Upper lobe of right lung (tissue), 1 donor: ENCODE measurements at regions not wholly inside any gene's neighbourhood (a gene's known extent, or its start where the extent isn't known, plus 50 kb on each side); places are given as distances from the start of the nearest gene placed in this dataset.

Experiments
- ATAC-seq: fragments of 200-7000 bp; cut with Tn5 transposase; one replicate; pipeline ENCODE4 v1.9.1; 2020; ENCODE audit warnings: mild to moderate bottlenecking, moderate library complexity
- DNase-seq: peaks from one replicate; pipeline ENCODE4 v3.0.0-alpha.2; 2020
- H3K27ac ChIP-seq: fragments of 200-600 bp; one replicate; pipeline ENCODE4 v1.8.0; 2022
- H3K27me3 ChIP-seq: fragments of 200-600 bp; one replicate; pipeline ENCODE4 v1.8.0; 2022; ENCODE audit warnings: mild to moderate bottlenecking
- H3K36me3 ChIP-seq: fragments of 200-600 bp; one replicate; pipeline ENCODE4 v1.8.0; 2022
- H3K4me1 ChIP-seq: fragments of 200-600 bp; one replicate; pipeline ENCODE4 v1.8.0; 2022
- H3K4me3 ChIP-seq: fragments of 200-600 bp; one replicate; pipeline ENCODE4 v1.8.0; 2022; ENCODE audit warnings: mild to moderate bottlenecking
- H3K9me3 ChIP-seq: fragments of 200-600 bp; one replicate; pipeline ENCODE4 v1.8.0; 2022
- intact Hi-C: fragments of 100-400 bp; cut with DNase I; formaldehyde crosslinking; loops from one replicate; pipeline ENCODE4 v1.11.0; 2022
- TF ChIP-seq, protein P1 (sequence below): fragments of 200-600 bp; IDR thresholded peaks from one replicate; pipeline ENCODE4 v1.8.0; 2022; ENCODE audit warnings: antibody characterized with exemption
- donor health status: DM: no; HTN: yes; CAD: no; lungs with severe emphysema.

DNA sequence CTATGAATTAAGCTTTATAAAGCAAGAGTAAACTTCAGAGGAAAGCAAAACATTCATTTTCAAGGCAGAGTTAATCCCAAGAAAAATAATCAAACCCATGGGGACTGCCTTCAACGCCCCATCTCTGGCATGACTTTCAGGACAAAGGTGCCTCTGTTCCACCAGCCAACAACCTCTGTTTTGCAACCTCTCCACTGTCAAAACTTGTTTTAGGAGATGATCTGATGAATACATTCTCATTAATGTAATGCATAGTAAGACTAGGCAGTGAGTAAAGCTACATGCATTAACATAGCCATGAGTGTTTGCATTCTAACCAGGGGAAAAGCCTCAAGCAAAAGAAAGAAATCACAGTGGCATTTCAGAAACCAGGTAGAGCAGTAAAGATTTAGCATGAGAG lies 357.0 kb downstream of the FBXO15 start:
- intact Hi-C loops, result no loop called here
- Histone ChIP-seq H3K4me1 (no peaks in the 10 kb centered on the region), H3K36me3 (no peaks in the 10 kb centered on the region), H3K4me3 (no peak overlapping the region), H3K27ac (no peak overlapping the region), H3K27me3 (no peaks in the 10 kb centered on the region), H3K9me3 (no peaks in the 10 kb centered on the region)
- ATAC-seq (no peak), DNase-seq (no peak)
- TF ChIP-seq, protein P1, sequence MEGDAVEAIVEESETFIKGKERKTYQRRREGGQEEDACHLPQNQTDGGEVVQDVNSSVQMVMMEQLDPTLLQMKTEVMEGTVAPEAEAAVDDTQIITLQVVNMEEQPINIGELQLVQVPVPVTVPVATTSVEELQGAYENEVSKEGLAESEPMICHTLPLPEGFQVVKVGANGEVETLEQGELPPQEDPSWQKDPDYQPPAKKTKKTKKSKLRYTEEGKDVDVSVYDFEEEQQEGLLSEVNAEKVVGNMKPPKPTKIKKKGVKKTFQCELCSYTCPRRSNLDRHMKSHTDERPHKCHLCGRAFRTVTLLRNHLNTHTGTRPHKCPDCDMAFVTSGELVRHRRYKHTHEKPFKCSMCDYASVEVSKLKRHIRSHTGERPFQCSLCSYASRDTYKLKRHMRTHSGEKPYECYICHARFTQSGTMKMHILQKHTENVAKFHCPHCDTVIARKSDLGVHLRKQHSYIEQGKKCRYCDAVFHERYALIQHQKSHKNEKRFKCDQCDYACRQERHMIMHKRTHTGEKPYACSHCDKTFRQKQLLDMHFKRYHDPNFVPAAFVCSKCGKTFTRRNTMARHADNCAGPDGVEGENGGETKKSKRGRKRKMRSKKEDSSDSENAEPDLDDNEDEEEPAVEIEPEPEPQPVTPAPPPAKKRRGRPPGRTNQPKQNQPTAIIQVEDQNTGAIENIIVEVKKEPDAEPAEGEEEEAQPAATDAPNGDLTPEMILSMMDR, result no peak

DNA sequence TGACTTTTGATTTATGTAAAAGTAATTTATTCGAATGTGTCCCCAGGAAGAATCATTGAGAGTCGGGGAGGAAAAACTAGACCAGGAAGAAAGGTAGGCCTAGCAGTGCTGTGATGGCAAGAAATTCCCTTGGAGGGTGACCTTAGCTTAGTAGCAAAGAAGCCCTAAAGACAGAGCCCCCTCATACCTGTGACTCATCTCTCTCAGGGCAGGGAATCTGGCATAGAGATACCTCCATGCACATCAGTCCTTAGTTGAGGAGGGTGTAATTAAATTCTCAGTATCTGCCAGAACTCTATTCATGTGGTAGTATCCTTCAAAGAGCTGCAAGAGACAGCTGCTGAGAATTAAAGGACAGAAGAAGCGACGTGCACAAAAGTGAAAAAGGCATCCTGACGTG lies 360.3 kb downstream of the FBXO15 start:
- H3K36me3 ChIP-seq, result no peaks in the 10 kb centered on the region
- no peak overlapping the region for H3K4me3 ChIP-seq
- H3K27ac ChIP-seq, result no peak overlapping the region
- TF ChIP-seq, protein P1, result no peak
- no peaks in the 10 kb centered on the region for H3K9me3 ChIP-seq
- no peaks in the 10 kb centered on the region for H3K27me3 ChIP-seq
- intact Hi-C loops, result no loop called here
- no peaks in the 10 kb centered on the region for H3K4me1 ChIP-seq
- DNase-seq (no peak), ATAC-seq (no peak)

DNA sequence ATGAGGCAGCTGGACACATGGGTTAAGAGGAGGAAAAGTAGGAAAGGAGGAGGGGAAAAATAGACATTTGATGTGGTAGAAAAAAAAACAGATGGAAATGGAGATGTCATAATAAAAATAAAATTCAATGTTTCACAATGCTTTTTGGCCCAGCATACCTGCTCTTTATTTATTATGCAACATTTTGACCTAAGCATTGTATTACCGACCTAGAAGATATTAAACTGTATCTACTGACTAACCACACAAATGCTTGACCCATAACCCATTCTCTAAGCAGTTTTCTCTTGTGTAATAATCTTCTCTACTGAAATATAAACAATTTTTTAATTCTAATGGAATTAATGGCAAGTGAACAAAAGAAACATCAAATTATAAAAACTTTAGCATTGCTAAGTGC lies 362.3 kb downstream of the FBXO15 start:
- TF ChIP-seq, protein P1, result no peak
- Histone ChIP-seq H3K36me3 (no peaks in the 10 kb centered on the region), H3K4me1 (no peaks in the 10 kb centered on the region), H3K27ac (no peak overlapping the region), H3K9me3 (no peaks in the 10 kb centered on the region), H3K27me3 (no peaks in the 10 kb centered on the region), H3K4me3 (no peak overlapping the region)
- DNase-seq (no peak), ATAC-seq (no peak)
- intact Hi-C loops, result no loop called here

DNA sequence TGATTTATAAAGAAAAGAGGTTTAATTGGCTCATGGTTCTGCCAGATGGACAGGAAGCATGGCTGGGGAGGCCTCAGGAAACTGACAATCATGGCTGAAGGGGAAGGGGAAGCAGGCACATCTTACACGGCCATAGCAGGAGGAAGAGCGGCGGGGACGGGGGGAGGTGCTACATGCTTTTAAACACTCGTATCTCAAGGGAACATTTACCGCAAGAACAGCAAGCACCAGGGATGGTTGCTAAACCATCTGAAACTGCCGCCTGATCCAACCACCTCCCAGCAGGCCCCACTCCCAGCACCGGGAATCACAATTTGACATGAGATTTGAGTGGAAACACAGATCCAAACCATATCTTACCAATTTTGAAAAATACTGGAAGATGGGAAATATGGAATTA lies 362.8 kb downstream of the FBXO15 start:
- Histone ChIP-seq H3K36me3 (no peaks in the 10 kb centered on the region), H3K9me3 (no peaks in the 10 kb centered on the region), H3K27ac (no peak overlapping the region), H3K4me1 (no peaks in the 10 kb centered on the region), H3K27me3 (no peaks in the 10 kb centered on the region), H3K4me3 (no peak overlapping the region)
- no peak for ATAC-seq
- intact Hi-C loops, result no loop called here
- TF ChIP-seq, protein P1, result no peak
- DNase-seq, result no peak

- Histone ChIP-seq H3K27me3 (no peaks in the 10 kb centered on the region), H3K27ac (no peak overlapping the region), H3K36me3 (no peaks in the 10 kb centered on the region), H3K4me1 (no peaks in the 10 kb centered on the region), H3K9me3 (no peaks in the 10 kb centered on the region), H3K4me3 (no peak overlapping the region)
- DNase-seq (no peak), ATAC-seq (no peak)
- intact Hi-C loops, result no loop called here
- TF ChIP-seq, protein P1, result no peak
Measured at GRCh38 chr18:73782405-73782804, 365.2 kb downstream of the FBXO15 start.

GRCh38 chr18:73780218-73780617 lies 367.4 kb downstream of the FBXO15 start:
- Histone ChIP-seq H3K4me1 (no peaks in the 10 kb centered on the region), H3K27ac (no peak overlapping the region), H3K36me3 (no peaks in the 10 kb centered on the region), H3K4me3 (no peak overlapping the region), H3K9me3 (no peaks in the 10 kb centered on the region), H3K27me3 (no peaks in the 10 kb centered on the region)
- no peak for ATAC-seq
- intact Hi-C loops, result no loop called here
- no peak for DNase-seq
- TF ChIP-seq, protein P1, result no peak
